NCI-H146 treated with DMSO at 0.1 percent for 48 hours (cell line): ENCODE measurements at regions not wholly inside any gene's neighbourhood (a gene's known extent, or its start where the extent isn't known, plus 50 kb on each side); places are given as distances from the start of the nearest gene placed in this dataset.
"Not testable (repeated sequence)": the region's sequence is repeated elsewhere in the genome, so short reads cannot be mapped to it uniquely, and the experiment has no call there.

ENCODE experiments used
- DNase-seq: peaks from one replicate; lab custom pipeline; 2025; ENCODE audit not compliant: unreplicated experiment; lab: John Stamatoyannopoulos, UW

GRCh38 chr4:181890031-181890430 is 353.2 kb upstream of the TENM3 start:
- no peak for DNase-seq

GRCh38 chr4:181890911-181891310 is 352.3 kb upstream of the TENM3 start:
- DNase-seq, result no peak

GRCh38 chr4:181896614-181897013 is 346.6 kb upstream of the TENM3 start:
- DNase-seq, result no peak

- DNase-seq, result no peak
These were observed 345.3 kb upstream of the TENM3 start for GRCh38 chr4:181897935-181898334.

GRCh38 chr4:181902404-181902803 is 340.8 kb upstream of the TENM3 start:
- not testable (repeated sequence) for DNase-seq

GRCh38 chr4:181905708-181906107 is 337.5 kb upstream of the TENM3 start:
- no peak for DNase-seq

GRCh38 chr4:181908168-181908567 is 335.0 kb upstream of the TENM3 start:
- no peak for DNase-seq

GRCh38 chr4:181909368-181909767 is 333.8 kb upstream of the TENM3 start:
- DNase-seq, result no peak

GRCh38 chr4:181911420-181911819 is 331.8 kb upstream of the TENM3 start:
- DNase-seq, result no peak

- DNase-seq, result no peak
These were observed 309.7 kb upstream of the TENM3 start for GRCh38 chr4:181933471-181933870.

- no peak for DNase-seq
These were observed 304.6 kb upstream of the TENM3 start for GRCh38 chr4:181938631-181939030.

GRCh38 chr4:181939199-181939945 is 303.8 kb upstream of the TENM3 start:
- no peak for DNase-seq

GRCh38 chr4:181944527-181944926 is 298.7 kb upstream of the TENM3 start:
- DNase-seq, result no peak

GRCh38 chr4:181946902-181947301 is 296.3 kb upstream of the TENM3 start:
- DNase-seq, result no peak

GRCh38 chr4:181948839-181949382 is 294.3 kb upstream of the TENM3 start:
- DNase-seq, result no peak

- no peak for DNase-seq
These were observed 293.4 kb upstream of the TENM3 start for GRCh38 chr4:181949704-181950312.

GRCh38 chr4:181950372-181951127 is 292.7 kb upstream of the TENM3 start:
- no peak for DNase-seq

- DNase-seq, result no peak
These were observed 291.9 kb upstream of the TENM3 start for GRCh38 chr4:181951265-181951664.

GRCh38 chr4:181952478-181952877 is 290.7 kb upstream of the TENM3 start:
- DNase-seq, result no peak

- DNase-seq, result no peak
These were observed 286.7 kb upstream of the TENM3 start for GRCh38 chr4:181956512-181956911.

GRCh38 chr4:181957088-181957487 is 286.1 kb upstream of the TENM3 start:
- no peak for DNase-seq

GRCh38 chr4:181958446-181958845 is 284.8 kb upstream of the TENM3 start:
- no peak for DNase-seq
